ENCODE measurements at regions not wholly inside any gene's neighbourhood (a gene's known extent, or its start where the extent isn't known, plus 50 kb on each side); places are given as distances from the start of the nearest gene placed in this dataset.

GRCh38 chr10:117450940-117451339 lies 75.7 kb upstream of the PDZD8 start:
- no peak for DNase-seq (ENCODE audit: low read depth in 2 of 2)
- H3K4me3 ChIP-seq (replicated peaks in 1 of 2; ENCODE audit: low read depth in 2 of 2, low read length in 2 of 2) = no peak overlapping the region
- TF ChIP-seq CTCF (IDR thresholded peaks at IDR 0.05; ENCODE audit: low read depth, low read length) = no peak

- DNase-seq (ENCODE audit: low read depth in 2 of 2) = no peak
- no peak overlapping the region for H3K4me3 ChIP-seq (replicated peaks in 1 of 2; ENCODE audit: low read depth in 2 of 2, low read length in 2 of 2)
- TF ChIP-seq CTCF (IDR thresholded peaks at IDR 0.05; ENCODE audit: low read depth, low read length) = peak; percentile 14
Measured at GRCh38 chr10:117449636-117450035, 74.4 kb upstream of the PDZD8 start.

- no peak for TF ChIP-seq CTCF (IDR thresholded peaks at IDR 0.05; ENCODE audit: low read depth, low read length)
- DNase-seq (ENCODE audit: low read depth in 2 of 2) = no peak
Measured at GRCh38 chr10:117448802-117449201, 73.6 kb upstream of the PDZD8 start.

GRCh38 chr10:117445992-117446391 lies 70.8 kb upstream of the PDZD8 start:
- no peak overlapping the region for H3K4me3 ChIP-seq (replicated peaks in 1 of 2; ENCODE audit: low read depth in 2 of 2, low read length in 2 of 2)
- no peak for DNase-seq (ENCODE audit: low read depth in 2 of 2)
- no peak for TF ChIP-seq CTCF (IDR thresholded peaks at IDR 0.05; ENCODE audit: low read depth, low read length)

More at GRCh38 chr10:117448802-117449201, 73.6 kb upstream of the PDZD8 start:
- no peak overlapping the region for H3K4me3 ChIP-seq (replicated peaks in 1 of 2; ENCODE audit: low read depth in 2 of 2, low read length in 2 of 2)

GRCh38 chr10:117444497-117445040 lies 69.3 kb upstream of the PDZD8 start:
- DNase-seq (ENCODE audit: low read depth in 2 of 2) = no peak
- TF ChIP-seq CTCF (IDR thresholded peaks at IDR 0.05; ENCODE audit: low read depth, low read length) = no peak
- H3K4me3 ChIP-seq (replicated peaks in 1 of 2; ENCODE audit: low read depth in 2 of 2, low read length in 2 of 2) = no peak overlapping the region

- TF ChIP-seq CTCF (IDR thresholded peaks at IDR 0.05; ENCODE audit: low read depth, low read length) = no peak
- DNase-seq (ENCODE audit: low read depth in 2 of 2) = no peak
- no peak overlapping the region for H3K4me3 ChIP-seq (replicated peaks in 1 of 2; ENCODE audit: low read depth in 2 of 2, low read length in 2 of 2)
Measured at GRCh38 chr10:117443686-117444041, 68.4 kb upstream of the PDZD8 start.

All from cardiac fibroblast (primary cell).